ENCODE measurements at regions not wholly inside any gene's neighbourhood (a gene's known extent, or its start where the extent isn't known, plus 50 kb on each side); places are given as distances from the start of the nearest gene placed in this dataset.

GRCh38 chr19:31718032-31718431 lies 368.8 kb upstream of the TSHZ3 start:
- no peak for TF ChIP-seq CTCF (IDR thresholded peaks at IDR 0.05)
- TF ChIP-seq ZFX (IDR thresholded peaks at IDR 0.05; ENCODE audit: borderline replicate concordance) = no peak
